ENCODE measurements at regions not wholly inside any gene's neighbourhood (a gene's known extent, or its start where the extent isn't known, plus 50 kb on each side); places are given as distances from the start of the nearest gene placed in this dataset.

DNA sequence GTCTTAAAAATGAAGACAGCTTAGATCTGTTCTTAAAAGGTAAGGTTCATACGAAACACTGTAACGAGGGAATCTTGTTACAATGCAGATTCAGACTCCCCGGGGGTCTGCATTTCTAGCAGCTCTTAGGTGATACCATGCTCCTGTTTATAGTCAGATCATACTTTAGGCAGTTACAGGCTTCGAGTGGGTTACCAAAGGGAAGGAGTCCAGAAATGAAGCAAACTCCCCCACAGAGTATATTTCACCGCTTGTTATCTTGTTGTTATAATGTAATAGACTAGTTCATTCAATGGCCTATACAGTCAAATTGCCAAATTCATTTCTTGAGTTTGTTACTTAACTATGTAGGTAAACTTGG lies 601.1 kb downstream of the USP25 start:
- no peak overlapping the region for H2BK5ac ChIP-seq (ENCODE audit: low read depth, low read length, poor library complexity)
- no peak overlapping the region for H4K12ac ChIP-seq (ENCODE audit: low read depth, low read length)
- no peak overlapping the region for H3K4me3 ChIP-seq (ENCODE audit: low read depth, low read length)
- no peak overlapping the region for H4K91ac ChIP-seq (ENCODE audit: low read depth, low read length)
- no peak overlapping the region for H2BK12ac ChIP-seq (ENCODE audit: low read length)
- no peak overlapping the region for H3K4me2 ChIP-seq (ENCODE audit: low read length)
- H3K79me2 ChIP-seq (ENCODE audit: control insufficient read depth, insufficient read depth, low read length, poor library complexity), result no peaks in the 10 kb centered on the region
- H3K4ac ChIP-seq (ENCODE audit: low read depth, low read length), result no peak overlapping the region
- H3K9me3 ChIP-seq (ENCODE audit: insufficient read depth, low read depth, low read length), result no peaks in the 10 kb centered on the region
- no CpG with 5 or more reads among the region's 5 CpGs for WGBS (ENCODE audit: extremely low coverage, insufficient coverage, insufficient read length)
- no peak overlapping the region for H4K8ac ChIP-seq (ENCODE audit: low read depth, low read length)
- H3K18ac ChIP-seq (ENCODE audit: low read length), result no peak overlapping the region
- no peak overlapping the region for H2AFZ ChIP-seq (ENCODE audit: insufficient read depth, low read length, poor library complexity)
- no peak overlapping the region for H3K23ac ChIP-seq (ENCODE audit: low read length)
- H3K27ac ChIP-seq (ENCODE audit: low read depth, low read length), result no peak overlapping the region
- no peak overlapping the region for H2AK5ac ChIP-seq (ENCODE audit: low read length)
- H3K4me1 ChIP-seq (ENCODE audit: control insufficient read depth in 1 of 2, insufficient read depth in 2 of 2, low read length in 2 of 2), result no peaks in the 10 kb centered on the region
- H3K79me1 ChIP-seq (ENCODE audit: low read length), result no peaks in the 10 kb centered on the region
- no peak overlapping the region for H3K14ac ChIP-seq (ENCODE audit: low read length)
- no peak overlapping the region for H3K9ac ChIP-seq (ENCODE audit: low read length)
- no peak overlapping the region for H2BK120ac ChIP-seq (ENCODE audit: insufficient read depth, low read length, poor library complexity)
- DNase-seq, result no peak
- no peaks in the 10 kb centered on the region for H3K36me3 ChIP-seq (ENCODE audit: control insufficient read depth in 1 of 2, insufficient read depth in 2 of 2, low read length in 2 of 2)
- H3K27me3 ChIP-seq (ENCODE audit: insufficient read depth, low read length), result no peaks in the 10 kb centered on the region

DNA sequence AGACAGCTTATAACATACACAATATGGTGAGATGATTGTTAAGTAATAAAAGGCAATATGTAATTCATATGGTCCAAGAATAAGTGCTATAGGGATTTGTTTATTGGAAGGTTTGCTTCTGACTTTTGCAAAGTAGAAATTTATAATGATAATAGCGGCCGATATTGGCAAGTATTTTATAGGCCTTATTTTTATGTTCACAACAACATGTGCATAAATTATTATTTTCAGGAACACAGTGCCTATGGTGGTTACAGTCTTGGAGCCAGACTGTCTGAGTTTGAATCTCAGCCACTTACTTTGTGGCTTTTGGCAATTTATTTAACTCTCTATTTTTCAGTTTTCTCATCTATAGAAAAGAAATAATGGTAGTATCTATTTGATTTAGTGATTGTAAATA lies 607.5 kb downstream of the USP25 start:
- DNase-seq, result no peak
- Histone ChIP-seq H3K4me2 (ENCODE audit: low read length) (no peak overlapping the region), H3K23ac (ENCODE audit: low read length) (no peak overlapping the region), H2BK120ac (ENCODE audit: insufficient read depth, low read length, poor library complexity) (no peak overlapping the region), H3K36me3 (ENCODE audit: control insufficient read depth in 1 of 2, insufficient read depth in 2 of 2, low read length in 2 of 2) (no peaks in the 10 kb centered on the region), H3K14ac (ENCODE audit: low read length) (no peak overlapping the region), H3K9me3 (ENCODE audit: insufficient read depth, low read depth, low read length) (no peaks in the 10 kb centered on the region), H3K4ac (ENCODE audit: low read depth, low read length) (no peak overlapping the region), H4K12ac (ENCODE audit: low read depth, low read length) (no peak overlapping the region), H3K18ac (ENCODE audit: low read length) (no peak overlapping the region), H3K27me3 (ENCODE audit: insufficient read depth, low read length) (no peaks in the 10 kb centered on the region), H2BK5ac (ENCODE audit: low read depth, low read length, poor library complexity) (no peak overlapping the region), H4K91ac (ENCODE audit: low read depth, low read length) (no peak overlapping the region), H3K9ac (ENCODE audit: low read length) (no peak overlapping the region), H3K79me2 (ENCODE audit: control insufficient read depth, insufficient read depth, low read length, poor library complexity) (no peaks in the 10 kb centered on the region), H3K4me1 (ENCODE audit: control insufficient read depth in 1 of 2, insufficient read depth in 2 of 2, low read length in 2 of 2) (no peaks in the 10 kb centered on the region), H2AFZ (ENCODE audit: insufficient read depth, low read length, poor library complexity) (no peak overlapping the region), H4K8ac (ENCODE audit: low read depth, low read length) (no peak overlapping the region), H3K79me1 (ENCODE audit: low read length) (no peaks in the 10 kb centered on the region), H2AK5ac (ENCODE audit: low read length) (no peak overlapping the region), H3K4me3 (ENCODE audit: low read depth, low read length) (no peak overlapping the region), H3K27ac (ENCODE audit: low read depth, low read length) (no peak overlapping the region), H2BK12ac (ENCODE audit: low read length) (no peak overlapping the region)
- WGBS (ENCODE audit: extremely low coverage, insufficient coverage, insufficient read length), result no CpG with 5 or more reads among the region's 2 CpGs

DNA sequence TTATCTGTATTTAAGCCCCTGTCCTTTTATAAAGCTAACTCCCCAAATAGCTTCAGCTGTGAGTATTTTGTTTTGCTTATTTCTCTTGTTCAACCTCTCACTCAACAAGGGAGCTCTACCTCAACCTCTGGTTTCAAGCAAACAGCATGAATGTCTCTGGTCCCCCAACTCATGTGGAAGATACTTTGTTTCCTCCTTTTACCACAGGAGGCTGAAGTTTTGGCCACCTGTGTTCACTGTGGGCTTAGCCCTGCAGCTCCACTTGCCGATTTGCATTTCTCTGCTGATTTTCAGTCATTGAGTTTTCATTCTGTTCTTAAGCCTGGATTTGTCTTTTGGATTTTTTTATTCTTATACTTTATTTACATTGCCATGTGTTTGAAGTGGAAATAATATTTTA lies 613.1 kb downstream of the USP25 start:
- Histone ChIP-seq H3K4ac (ENCODE audit: low read depth, low read length) (no peak overlapping the region), H2AFZ (ENCODE audit: insufficient read depth, low read length, poor library complexity) (no peak overlapping the region), H3K27me3 (ENCODE audit: insufficient read depth, low read length) (no peaks in the 10 kb centered on the region), H4K8ac (ENCODE audit: low read depth, low read length) (no peak overlapping the region), H2BK120ac (ENCODE audit: insufficient read depth, low read length, poor library complexity) (no peak overlapping the region), H3K9ac (ENCODE audit: low read length) (no peak overlapping the region), H3K4me3 (ENCODE audit: low read depth, low read length) (no peak overlapping the region), H3K23ac (ENCODE audit: low read length) (no peak overlapping the region), H3K9me3 (ENCODE audit: insufficient read depth, low read depth, low read length) (no peaks in the 10 kb centered on the region), H2BK12ac (ENCODE audit: low read length) (no peak overlapping the region), H3K4me1 (ENCODE audit: control insufficient read depth in 1 of 2, insufficient read depth in 2 of 2, low read length in 2 of 2) (no peaks in the 10 kb centered on the region), H3K36me3 (ENCODE audit: control insufficient read depth in 1 of 2, insufficient read depth in 2 of 2, low read length in 2 of 2) (no peaks in the 10 kb centered on the region), H3K18ac (ENCODE audit: low read length) (no peak overlapping the region), H4K12ac (ENCODE audit: low read depth, low read length) (no peak overlapping the region), H2BK5ac (ENCODE audit: low read depth, low read length, poor library complexity) (no peak overlapping the region), H4K91ac (ENCODE audit: low read depth, low read length) (no peak overlapping the region), H3K4me2 (ENCODE audit: low read length) (no peak overlapping the region), H3K14ac (ENCODE audit: low read length) (no peak overlapping the region), H3K79me1 (ENCODE audit: low read length) (no peaks in the 10 kb centered on the region), H3K27ac (ENCODE audit: low read depth, low read length) (no peak overlapping the region), H3K79me2 (ENCODE audit: control insufficient read depth, insufficient read depth, low read length, poor library complexity) (no peaks in the 10 kb centered on the region), H2AK5ac (ENCODE audit: low read length) (no peak overlapping the region)
- no CpG with 5 or more reads among the region's 1 CpG for WGBS (ENCODE audit: extremely low coverage, insufficient coverage, insufficient read length)
- DNase-seq, result no peak

DNA sequence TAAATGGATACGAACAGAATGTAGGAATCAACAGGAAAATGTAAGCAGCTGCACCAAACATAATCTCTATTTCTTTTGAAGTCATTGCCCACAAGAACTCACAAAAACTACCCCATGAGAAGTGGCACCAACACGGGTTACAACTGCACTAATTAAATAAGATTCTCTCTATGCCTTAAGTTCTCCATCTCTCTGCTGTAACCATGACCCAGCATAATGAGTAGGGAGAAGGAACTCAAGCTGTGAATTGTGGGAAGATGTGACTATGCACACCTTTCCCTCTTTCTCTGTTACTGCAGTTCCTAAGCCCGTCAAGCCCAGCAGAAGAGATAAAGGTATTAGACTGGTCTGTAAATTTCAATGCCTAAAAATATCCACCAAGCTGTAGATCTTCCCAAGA lies 614.0 kb downstream of the USP25 start:
- Histone ChIP-seq H3K4me2 (ENCODE audit: low read length) (no peak overlapping the region), H4K8ac (ENCODE audit: low read depth, low read length) (no peak overlapping the region), H2AK5ac (ENCODE audit: low read length) (no peak overlapping the region), H3K4me1 (ENCODE audit: control insufficient read depth in 1 of 2, insufficient read depth in 2 of 2, low read length in 2 of 2) (no peaks in the 10 kb centered on the region), H2BK120ac (ENCODE audit: insufficient read depth, low read length, poor library complexity) (no peak overlapping the region), H3K79me1 (ENCODE audit: low read length) (no peaks in the 10 kb centered on the region), H3K9me3 (ENCODE audit: insufficient read depth, low read depth, low read length) (no peaks in the 10 kb centered on the region), H3K79me2 (ENCODE audit: control insufficient read depth, insufficient read depth, low read length, poor library complexity) (no peaks in the 10 kb centered on the region), H2AFZ (ENCODE audit: insufficient read depth, low read length, poor library complexity) (no peak overlapping the region), H3K23ac (ENCODE audit: low read length) (no peak overlapping the region), H2BK12ac (ENCODE audit: low read length) (no peak overlapping the region), H2BK5ac (ENCODE audit: low read depth, low read length, poor library complexity) (no peak overlapping the region), H3K14ac (ENCODE audit: low read length) (no peak overlapping the region), H3K4ac (ENCODE audit: low read depth, low read length) (no peak overlapping the region), H4K91ac (ENCODE audit: low read depth, low read length) (no peak overlapping the region), H3K27ac (ENCODE audit: low read depth, low read length) (no peak overlapping the region), H4K12ac (ENCODE audit: low read depth, low read length) (no peak overlapping the region), H3K4me3 (ENCODE audit: low read depth, low read length) (no peak overlapping the region), H3K36me3 (ENCODE audit: control insufficient read depth in 1 of 2, insufficient read depth in 2 of 2, low read length in 2 of 2) (no peaks in the 10 kb centered on the region), H3K9ac (ENCODE audit: low read length) (no peak overlapping the region), H3K27me3 (ENCODE audit: insufficient read depth, low read length) (no peaks in the 10 kb centered on the region), H3K18ac (ENCODE audit: low read length) (no peak overlapping the region)
- no peak for DNase-seq
- WGBS (ENCODE audit: extremely low coverage, insufficient coverage, insufficient read length), result no CpG with 5 or more reads among the region's 3 CpGs

DNA sequence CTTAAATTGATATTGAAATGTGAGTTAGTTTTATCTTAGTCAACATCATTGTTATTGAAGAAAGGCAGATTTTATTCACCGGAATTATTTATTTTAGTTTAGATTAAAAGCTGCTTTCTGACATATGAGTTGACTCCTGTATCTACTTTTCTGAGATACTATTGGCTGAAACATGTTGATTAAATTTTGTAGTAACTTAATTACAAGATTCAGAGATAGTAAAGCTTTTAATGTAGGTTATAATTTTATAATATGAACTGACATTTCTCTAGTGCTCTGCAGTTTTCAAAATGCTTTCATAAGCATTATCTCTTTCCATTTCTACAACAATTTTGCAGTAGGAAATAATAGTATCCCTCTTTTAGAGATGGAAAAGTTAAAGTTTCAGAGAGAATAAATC lies 616.0 kb downstream of the USP25 start:
- Histone ChIP-seq H3K79me2 (ENCODE audit: control insufficient read depth, insufficient read depth, low read length, poor library complexity) (no peaks in the 10 kb centered on the region), H2AK5ac (ENCODE audit: low read length) (no peak overlapping the region), H2BK120ac (ENCODE audit: insufficient read depth, low read length, poor library complexity) (no peak overlapping the region), H2BK5ac (ENCODE audit: low read depth, low read length, poor library complexity) (no peak overlapping the region), H3K79me1 (ENCODE audit: low read length) (no peaks in the 10 kb centered on the region), H2AFZ (ENCODE audit: insufficient read depth, low read length, poor library complexity) (no peak overlapping the region), H3K23ac (ENCODE audit: low read length) (no peak overlapping the region), H2BK12ac (ENCODE audit: low read length) (no peak overlapping the region), H3K14ac (ENCODE audit: low read length) (no peak overlapping the region), H3K4me3 (ENCODE audit: low read depth, low read length) (no peak overlapping the region), H3K9ac (ENCODE audit: low read length) (no peak overlapping the region), H4K12ac (ENCODE audit: low read depth, low read length) (no peak overlapping the region), H4K8ac (ENCODE audit: low read depth, low read length) (no peak overlapping the region), H3K18ac (ENCODE audit: low read length) (no peak overlapping the region), H3K4ac (ENCODE audit: low read depth, low read length) (no peak overlapping the region), H3K4me2 (ENCODE audit: low read length) (no peak overlapping the region), H3K36me3 (ENCODE audit: control insufficient read depth in 1 of 2, insufficient read depth in 2 of 2, low read length in 2 of 2) (no peaks in the 10 kb centered on the region), H3K9me3 (ENCODE audit: insufficient read depth, low read depth, low read length) (no peaks in the 10 kb centered on the region), H3K27ac (ENCODE audit: low read depth, low read length) (no peak overlapping the region), H3K4me1 (ENCODE audit: control insufficient read depth in 1 of 2, insufficient read depth in 2 of 2, low read length in 2 of 2) (no peaks in the 10 kb centered on the region), H4K91ac (ENCODE audit: low read depth, low read length) (no peak overlapping the region), H3K27me3 (ENCODE audit: insufficient read depth, low read length) (no peaks in the 10 kb centered on the region)
- no peak for DNase-seq
- WGBS (ENCODE audit: extremely low coverage, insufficient coverage, insufficient read length), result no CpG with 5 or more reads among the region's 1 CpG
